ENCODE measurements at regions not wholly inside any gene's neighbourhood (a gene's known extent, or its start where the extent isn't known, plus 50 kb on each side); places are given as distances from the start of the nearest gene placed in this dataset.
"Not testable (repeated sequence)": the region's sequence is repeated elsewhere in the genome, so short reads cannot be mapped to it uniquely, and the experiment has no call there.

- DNase-seq: peak in 1 of 2 experiments; percentile 27
These were observed 191.3 kb upstream of the KCNJ3 start for GRCh38 chr2:154507186-154507585.

- no peak for DNase-seq
These were observed 179.6 kb upstream of the KCNJ3 start for GRCh38 chr2:154518872-154519271.

- not testable (repeated sequence) for DNase-seq
These were observed 177.5 kb upstream of the KCNJ3 start for GRCh38 chr2:154520951-154521350.

- DNase-seq: no peak
These were observed 172.3 kb upstream of the KCNJ3 start for GRCh38 chr2:154526234-154526633.

- no peak for DNase-seq
These were observed 170.5 kb upstream of the KCNJ3 start for GRCh38 chr2:154527962-154528361.

DNA sequence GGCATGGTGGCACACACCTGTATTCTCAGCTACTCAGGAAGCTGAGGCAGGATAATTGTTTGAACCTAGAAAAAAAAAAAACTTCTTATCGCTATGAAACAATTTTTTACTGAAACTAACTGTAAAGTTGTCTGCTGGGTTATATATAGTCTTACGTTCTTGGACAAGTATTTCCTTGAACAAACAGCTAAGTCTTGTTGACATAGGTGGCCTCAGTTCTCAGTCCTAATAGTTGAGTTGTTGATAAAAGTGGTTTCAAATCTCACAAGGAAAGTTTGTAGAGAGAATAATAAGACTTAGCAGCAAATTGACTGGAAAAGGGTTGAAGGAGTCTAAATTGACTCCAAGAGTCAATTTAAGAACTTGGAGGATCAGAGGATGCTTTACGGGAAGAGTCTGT is 166.5 kb upstream of the KCNJ3 start:
- no peak for DNase-seq

GRCh38 chr2:154532763-154533162 is 165.7 kb upstream of the KCNJ3 start:
- DNase-seq: no peak

GRCh38 chr2:154533300-154533940 is 165.1 kb upstream of the KCNJ3 start:
- no peak for DNase-seq

- no peak for DNase-seq
These were observed 161.5 kb upstream of the KCNJ3 start for GRCh38 chr2:154537024-154537423.

GRCh38 chr2:154537843-154538450 is 160.5 kb upstream of the KCNJ3 start:
- DNase-seq: no peak

DNA sequence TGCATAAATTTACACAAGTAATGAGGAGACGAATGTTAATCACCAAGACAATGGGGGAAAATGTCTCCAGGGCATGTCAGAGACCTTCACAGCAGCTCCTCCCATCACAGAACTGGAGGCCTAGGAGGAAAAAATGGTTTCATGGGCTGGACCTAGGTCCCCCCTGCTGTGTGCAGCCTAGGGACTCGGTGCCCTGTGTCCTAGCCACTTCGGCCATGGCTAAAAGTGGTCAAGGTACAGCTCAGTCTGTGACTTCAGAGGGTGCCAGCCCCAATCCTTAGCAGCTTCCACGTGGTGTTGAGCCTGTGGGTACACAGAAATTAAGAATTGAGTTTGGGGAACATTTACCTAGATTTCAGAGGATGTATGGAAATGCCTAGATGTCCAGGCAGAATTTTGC is 152.2 kb upstream of the KCNJ3 start:
- no peak for DNase-seq

DNA sequence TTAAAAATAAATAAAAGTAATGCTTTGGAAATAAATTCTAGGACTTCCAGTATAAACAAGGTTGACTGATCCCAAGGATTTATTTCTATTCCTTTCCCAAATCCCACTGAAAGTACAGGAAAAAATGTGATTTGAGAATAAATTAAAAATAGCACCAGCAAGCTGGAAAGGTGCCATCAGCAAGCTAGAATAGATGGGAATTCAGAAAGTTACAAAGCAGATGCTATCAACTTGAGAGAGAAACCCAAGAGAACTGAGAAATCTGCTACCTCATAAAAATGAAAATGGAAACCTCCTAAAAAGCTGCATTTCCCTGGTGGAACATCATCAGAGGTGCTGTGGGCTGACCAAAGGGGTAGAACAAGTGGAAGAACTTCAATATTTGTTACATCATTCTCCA is 148.6 kb upstream of the KCNJ3 start:
- DNase-seq: no peak

DNA sequence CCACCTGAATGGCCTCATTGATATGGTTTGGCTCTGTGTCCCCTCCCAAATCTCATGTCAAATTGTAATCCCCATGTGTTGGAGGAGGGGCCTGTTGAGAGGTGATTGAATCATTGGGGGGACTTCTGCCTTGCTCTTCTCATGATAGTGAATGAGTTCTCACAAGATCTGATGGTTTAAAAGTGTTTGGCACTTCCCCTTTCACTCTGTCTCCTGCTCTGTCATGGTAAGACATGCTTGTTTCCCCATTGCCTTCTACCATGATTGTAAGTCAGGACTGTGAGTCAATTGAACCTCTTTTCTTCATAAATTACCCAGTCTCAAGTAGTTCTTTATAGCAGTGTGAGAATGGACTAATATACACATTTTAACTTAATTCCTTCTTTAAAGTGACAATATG is 146.8 kb upstream of the KCNJ3 start:
- DNase-seq: no peak

DNA sequence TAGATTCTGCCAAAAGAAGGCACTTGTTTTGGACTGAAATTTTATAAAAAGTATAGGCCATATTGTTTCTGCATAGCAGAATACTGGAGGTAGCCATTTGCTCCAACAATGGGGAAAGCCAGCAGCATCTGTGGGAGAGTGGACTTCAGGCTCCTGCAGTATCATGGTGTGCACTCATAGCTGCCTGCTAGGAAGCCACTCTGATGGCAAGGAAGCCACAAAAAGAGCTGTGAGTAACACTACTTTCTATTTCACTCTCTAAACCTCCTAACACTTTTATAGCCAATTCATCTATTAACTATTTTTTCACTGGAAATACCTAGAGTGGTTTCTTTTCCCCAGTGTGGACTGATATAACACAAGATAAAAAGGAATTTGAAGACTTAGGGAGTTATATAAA is 144.4 kb upstream of the KCNJ3 start:
- no peak for DNase-seq

GRCh38 chr2:154555710-154556109 is 142.8 kb upstream of the KCNJ3 start:
- no peak for DNase-seq

DNA sequence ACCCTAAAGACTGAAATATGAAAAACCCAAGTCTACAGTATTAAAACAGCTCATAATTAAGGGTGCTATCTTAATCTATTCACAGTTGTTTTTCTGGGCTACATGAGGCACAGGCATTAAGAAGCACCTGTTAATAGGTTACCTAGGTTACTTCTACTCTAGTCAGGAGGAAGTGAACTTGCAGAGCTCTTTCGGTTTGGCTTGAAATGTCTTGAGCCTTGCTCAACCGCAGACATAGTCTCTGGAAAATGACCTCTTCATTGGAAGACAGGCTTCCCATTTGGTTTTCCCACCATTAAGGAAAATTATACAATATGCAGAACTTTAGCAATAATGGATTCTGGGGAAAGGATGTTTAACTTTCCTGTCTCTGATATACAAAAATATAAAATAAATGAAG is 142.3 kb upstream of the KCNJ3 start:
- DNase-seq: no peak

DNA sequence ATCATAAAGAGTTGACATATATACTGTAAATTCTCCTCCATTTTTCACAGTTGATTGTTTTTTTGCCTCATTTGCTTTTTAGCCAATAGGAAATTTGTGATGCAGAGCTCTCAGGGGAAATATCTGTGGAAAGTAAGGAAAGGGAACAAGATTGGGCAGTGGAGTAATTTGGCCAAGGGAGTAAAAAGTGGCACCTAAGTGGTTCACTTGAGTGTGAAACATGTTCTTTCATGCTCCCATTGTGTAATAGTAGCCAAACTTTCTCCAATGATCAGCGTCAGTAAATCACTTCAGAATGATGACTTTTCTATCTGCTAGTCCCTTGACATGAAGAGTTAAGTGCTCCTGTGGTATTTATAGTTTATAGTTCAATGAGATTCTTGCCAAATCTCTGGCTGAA is 141.9 kb upstream of the KCNJ3 start:
- DNase-seq: no peak

- no peak for DNase-seq
These were observed 140.6 kb upstream of the KCNJ3 start for GRCh38 chr2:154557906-154558305.

GRCh38 chr2:154565433-154565832 is 133.1 kb upstream of the KCNJ3 start:
- DNase-seq: no peak

GRCh38 chr2:154568413-154568812 is 130.1 kb upstream of the KCNJ3 start:
- DNase-seq: no peak

- no peak for DNase-seq
These were observed 128.0 kb upstream of the KCNJ3 start for GRCh38 chr2:154570501-154570900.

GRCh38 chr2:154576699-154577098 is 121.8 kb upstream of the KCNJ3 start:
- DNase-seq: not testable (repeated sequence)

- no peak for DNase-seq
These were observed 121.1 kb upstream of the KCNJ3 start for GRCh38 chr2:154577390-154577789.

DNA sequence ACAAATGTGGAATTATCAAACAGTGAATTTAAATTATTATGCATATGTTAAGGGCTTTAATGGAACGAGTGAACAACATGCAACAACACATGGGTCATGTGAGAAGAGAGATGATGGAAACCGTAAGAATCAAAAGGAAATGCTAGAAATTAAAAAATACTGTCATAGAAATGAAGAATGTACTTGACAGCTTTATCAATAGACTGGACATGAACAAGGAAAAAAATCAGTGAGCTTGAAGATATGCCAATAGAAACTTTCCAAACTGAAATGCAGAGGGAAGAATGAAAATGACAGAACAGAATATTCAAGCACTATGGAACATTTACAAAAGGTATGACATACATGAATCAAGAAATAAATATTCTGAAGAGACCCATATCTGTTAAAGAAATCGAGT is 117.7 kb upstream of the KCNJ3 start:
- DNase-seq: no peak

DNA sequence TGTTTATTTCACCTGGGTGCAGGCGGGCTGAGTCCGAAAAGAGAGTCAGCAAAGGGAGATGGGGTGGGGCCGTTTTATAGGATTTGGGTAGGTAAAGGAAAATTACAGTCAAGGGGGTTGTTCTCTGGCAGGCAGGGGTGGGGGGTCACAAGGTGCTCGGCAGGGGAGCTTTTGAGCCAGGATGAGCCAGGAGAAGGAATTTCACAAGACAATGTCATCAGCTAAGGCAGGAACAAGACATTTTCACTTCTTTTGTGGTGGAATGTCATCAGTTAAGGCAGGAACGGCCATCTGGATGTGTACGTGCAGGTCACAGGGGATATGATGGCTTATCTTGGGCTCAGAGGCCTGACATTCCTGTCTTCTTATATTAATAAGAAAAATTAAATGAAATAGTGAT is 115.8 kb upstream of the KCNJ3 start:
- not testable (repeated sequence) for DNase-seq

All from NCI-H524 (cell line).